HL-60 (cell line): ENCODE measurements at regions not wholly inside any gene's neighbourhood (a gene's known extent, or its start where the extent isn't known, plus 50 kb on each side); places are given as distances from the start of the nearest gene placed in this dataset.
"Not testable (repeated sequence)": the region's sequence is repeated elsewhere in the genome, so short reads cannot be mapped to it uniquely, and the experiment has no call there.

Experiments
- DNase-seq, 2 experiments: peaks; one replicate each; pipeline ENCODE4 v3.0.0-alpha.2; 2010 to 2020; ENCODE audit warnings: low read depth in 1 of 2, low spot score in 1 of 2
- H3K27ac ChIP-seq: fragments of 250-450 bp; sonication (Bioruptor Pico); replicated peaks from 2 replicates; pipeline ENCODE4 v1.5.1; 2020; ENCODE audit warnings: mild to moderate bottlenecking, moderate library complexity
- H3K27me3 ChIP-seq: fragments of 250-450 bp; sonication (Bioruptor Pico); 2 replicates; pipeline ENCODE4 v1.5.1; 2021; ENCODE audit warnings: mild to moderate bottlenecking, moderate library complexity; ENCODE audit not compliant: insufficient read depth, poor library complexity, severe bottlenecking
- H3K4me3 ChIP-seq: replicated peaks from 2 replicates; pipeline ENCODE4 v1.5.1; 2011; ENCODE audit warnings: mild to moderate bottlenecking, control low read depth, low read length; ENCODE audit not compliant: insufficient read depth
- GABPA ChIP-seq: IDR thresholded peaks from 2 replicates; pipeline ENCODE4 v1.6.1; 2012; ENCODE audit warnings: low read depth
- POLR2AphosphoS5 ChIP-seq: IDR thresholded peaks from 2 replicates; pipeline ENCODE4 v1.6.1; 2012; ENCODE audit warnings: low read depth
- SPI1 ChIP-seq: IDR thresholded peaks from 2 replicates; pipeline ENCODE4 v1.6.1; 2012; ENCODE audit warnings: low read depth, mild to moderate bottlenecking, borderline replicate concordance
- TF ChIP-seq, protein P1 (sequence below): IDR thresholded peaks from 2 replicates; pipeline ENCODE4 v1.6.1; 2012; ENCODE audit warnings: low read depth; ENCODE audit not compliant: insufficient replicate concordance
- TF ChIP-seq, protein P2 (sequence below): IDR thresholded peaks from one replicate; pipeline ENCODE4 v1.5.1; 2011; ENCODE audit warnings: low read length, control low read depth, inconsistent platforms; ENCODE audit not compliant: insufficient read depth

DNA sequence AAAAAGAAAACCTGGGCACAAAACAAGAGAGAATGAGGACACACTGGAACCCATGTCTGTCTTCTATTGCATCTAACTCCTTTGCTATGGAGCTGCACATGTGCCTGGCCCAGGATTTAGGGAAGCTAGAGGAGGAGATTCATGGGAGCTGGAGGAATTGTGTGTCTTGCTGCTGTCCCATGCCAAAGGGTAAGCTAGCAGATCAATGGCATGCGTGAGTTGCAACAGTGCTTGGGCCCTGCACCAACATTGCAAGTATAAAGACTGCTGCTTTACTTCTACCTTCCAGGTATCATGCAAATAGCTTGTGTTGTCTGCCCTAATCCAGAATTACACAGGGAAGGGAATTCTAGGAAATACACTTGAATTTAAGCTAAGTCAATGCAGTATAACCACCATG, 196.4 kb upstream of the IGF1 start:
- no peaks in the 10 kb centered on the region for H3K27me3 ChIP-seq
- no peak for DNase-seq
- H3K4me3 ChIP-seq: no peak overlapping the region
- no peak overlapping the region for H3K27ac ChIP-seq
- TF ChIP-seq GABPA: no peak
- TF ChIP-seq, protein P1, sequence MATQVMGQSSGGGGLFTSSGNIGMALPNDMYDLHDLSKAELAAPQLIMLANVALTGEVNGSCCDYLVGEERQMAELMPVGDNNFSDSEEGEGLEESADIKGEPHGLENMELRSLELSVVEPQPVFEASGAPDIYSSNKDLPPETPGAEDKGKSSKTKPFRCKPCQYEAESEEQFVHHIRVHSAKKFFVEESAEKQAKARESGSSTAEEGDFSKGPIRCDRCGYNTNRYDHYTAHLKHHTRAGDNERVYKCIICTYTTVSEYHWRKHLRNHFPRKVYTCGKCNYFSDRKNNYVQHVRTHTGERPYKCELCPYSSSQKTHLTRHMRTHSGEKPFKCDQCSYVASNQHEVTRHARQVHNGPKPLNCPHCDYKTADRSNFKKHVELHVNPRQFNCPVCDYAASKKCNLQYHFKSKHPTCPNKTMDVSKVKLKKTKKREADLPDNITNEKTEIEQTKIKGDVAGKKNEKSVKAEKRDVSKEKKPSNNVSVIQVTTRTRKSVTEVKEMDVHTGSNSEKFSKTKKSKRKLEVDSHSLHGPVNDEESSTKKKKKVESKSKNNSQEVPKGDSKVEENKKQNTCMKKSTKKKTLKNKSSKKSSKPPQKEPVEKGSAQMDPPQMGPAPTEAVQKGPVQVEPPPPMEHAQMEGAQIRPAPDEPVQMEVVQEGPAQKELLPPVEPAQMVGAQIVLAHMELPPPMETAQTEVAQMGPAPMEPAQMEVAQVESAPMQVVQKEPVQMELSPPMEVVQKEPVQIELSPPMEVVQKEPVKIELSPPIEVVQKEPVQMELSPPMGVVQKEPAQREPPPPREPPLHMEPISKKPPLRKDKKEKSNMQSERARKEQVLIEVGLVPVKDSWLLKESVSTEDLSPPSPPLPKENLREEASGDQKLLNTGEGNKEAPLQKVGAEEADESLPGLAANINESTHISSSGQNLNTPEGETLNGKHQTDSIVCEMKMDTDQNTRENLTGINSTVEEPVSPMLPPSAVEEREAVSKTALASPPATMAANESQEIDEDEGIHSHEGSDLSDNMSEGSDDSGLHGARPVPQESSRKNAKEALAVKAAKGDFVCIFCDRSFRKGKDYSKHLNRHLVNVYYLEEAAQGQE: no peak
- no peak for TF ChIP-seq POLR2AphosphoS5
- TF ChIP-seq, protein P2, sequence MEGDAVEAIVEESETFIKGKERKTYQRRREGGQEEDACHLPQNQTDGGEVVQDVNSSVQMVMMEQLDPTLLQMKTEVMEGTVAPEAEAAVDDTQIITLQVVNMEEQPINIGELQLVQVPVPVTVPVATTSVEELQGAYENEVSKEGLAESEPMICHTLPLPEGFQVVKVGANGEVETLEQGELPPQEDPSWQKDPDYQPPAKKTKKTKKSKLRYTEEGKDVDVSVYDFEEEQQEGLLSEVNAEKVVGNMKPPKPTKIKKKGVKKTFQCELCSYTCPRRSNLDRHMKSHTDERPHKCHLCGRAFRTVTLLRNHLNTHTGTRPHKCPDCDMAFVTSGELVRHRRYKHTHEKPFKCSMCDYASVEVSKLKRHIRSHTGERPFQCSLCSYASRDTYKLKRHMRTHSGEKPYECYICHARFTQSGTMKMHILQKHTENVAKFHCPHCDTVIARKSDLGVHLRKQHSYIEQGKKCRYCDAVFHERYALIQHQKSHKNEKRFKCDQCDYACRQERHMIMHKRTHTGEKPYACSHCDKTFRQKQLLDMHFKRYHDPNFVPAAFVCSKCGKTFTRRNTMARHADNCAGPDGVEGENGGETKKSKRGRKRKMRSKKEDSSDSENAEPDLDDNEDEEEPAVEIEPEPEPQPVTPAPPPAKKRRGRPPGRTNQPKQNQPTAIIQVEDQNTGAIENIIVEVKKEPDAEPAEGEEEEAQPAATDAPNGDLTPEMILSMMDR: no peak
- TF ChIP-seq SPI1: no peak

DNA sequence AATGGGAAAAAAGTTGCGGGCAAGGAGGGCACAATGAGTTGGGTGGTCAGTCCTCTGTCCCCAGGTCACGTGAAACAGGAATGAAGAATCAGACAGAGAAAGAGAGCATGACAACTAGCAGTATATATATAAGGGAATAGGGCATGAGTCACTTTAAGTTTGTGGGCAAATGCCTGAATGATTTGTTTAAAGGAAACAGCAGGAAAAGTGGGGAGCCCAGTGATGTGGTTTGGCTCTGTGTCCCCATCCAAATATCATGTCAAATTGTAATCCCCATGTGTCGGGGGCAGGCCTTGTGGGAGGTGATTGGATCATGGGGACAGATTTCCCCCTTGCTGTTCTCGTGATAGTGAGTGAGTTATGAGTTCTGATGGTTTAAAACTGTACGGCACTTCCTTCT, 195.3 kb upstream of the IGF1 start:
- TF ChIP-seq, protein P1: no peak
- TF ChIP-seq SPI1 (no peak), POLR2AphosphoS5 (no peak)
- TF ChIP-seq, protein P2: no peak

DNA sequence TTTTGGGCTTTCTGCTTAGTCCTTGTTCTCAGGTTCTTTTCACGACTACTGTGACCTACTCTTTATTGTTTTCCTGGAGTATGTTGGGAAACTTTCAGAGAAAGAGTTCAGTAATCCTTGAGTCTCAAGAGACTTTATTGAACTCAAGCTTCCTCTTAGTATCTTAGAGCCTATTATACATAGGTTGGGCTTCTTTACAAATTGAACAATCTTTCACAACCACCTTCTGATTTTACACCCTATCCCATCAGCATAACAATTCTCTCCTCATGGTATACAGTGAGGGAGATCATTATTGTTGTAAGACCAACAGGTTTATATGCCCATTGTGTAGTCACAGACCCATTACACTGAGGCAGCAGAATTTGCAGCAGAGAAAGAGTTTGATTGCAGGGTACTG, 193.2 kb upstream of the IGF1 start:
- H3K27ac ChIP-seq: no peak overlapping the region
- no peak overlapping the region for H3K4me3 ChIP-seq
- TF ChIP-seq SPI1 (no peak), GABPA (no peak), POLR2AphosphoS5 (no peak)
- TF ChIP-seq, protein P2: no peak
- TF ChIP-seq, protein P1: no peak
- no peak for DNase-seq
- no peaks in the 10 kb centered on the region for H3K27me3 ChIP-seq

More for the DNA sequence above, 195.3 kb upstream of the IGF1 start:
- no peak overlapping the region for H3K4me3 ChIP-seq
- no peak for DNase-seq
- no peaks in the 10 kb centered on the region for H3K27me3 ChIP-seq
- H3K27ac ChIP-seq: no peak overlapping the region

DNA sequence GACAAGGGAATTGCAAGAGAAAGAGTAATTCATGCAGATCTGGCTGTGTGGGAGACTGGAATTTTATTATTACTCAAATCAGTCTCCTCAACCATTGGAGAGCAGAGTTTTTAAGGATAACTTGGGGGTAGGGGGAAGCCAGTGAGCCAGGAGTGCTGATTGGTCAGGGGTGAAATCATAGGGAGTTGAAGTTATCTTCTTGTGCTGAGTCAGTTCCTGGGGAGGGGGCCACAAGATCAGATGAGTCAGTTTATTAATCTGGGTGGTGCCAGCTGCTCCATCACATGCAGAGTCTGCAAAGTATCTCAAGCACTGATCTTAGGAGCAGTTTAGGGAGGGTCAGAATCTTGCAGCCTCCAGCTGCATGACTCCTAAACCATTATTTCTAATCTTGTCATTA, 191.8 kb upstream of the IGF1 start:
- not testable (repeated sequence) for H3K27ac ChIP-seq, DNase-seq, H3K27me3 ChIP-seq, H3K4me3 ChIP-seq
